SK-N-MC (cell line): ENCODE measurements at regions not wholly inside any gene's neighbourhood (a gene's known extent, or its start where the extent isn't known, plus 50 kb on each side); places are given as distances from the start of the nearest gene placed in this dataset.

ENCODE experiments used
- DNase-seq: peaks from one replicate; pipeline ENCODE4 v3.0.0-alpha.2; 2011; ENCODE audit warnings: low read depth, low spot score
- H3K27ac ChIP-seq: fragments of 200-600 bp; sonication (generic); 2 replicates; pipeline ENCODE4 v1.5.1; 2016; ENCODE audit warnings: mixed run types
- H3K36me3 ChIP-seq: fragments of 200-600 bp; sonication (generic); 2 replicates; pipeline ENCODE4 v1.6.1; 2017; ENCODE audit warnings: antibody characterized with exemption, low read length, mixed read lengths; ENCODE audit not compliant: insufficient read depth
- H3K4me3 ChIP-seq: fragments of 200-600 bp; sonication (generic); 2 replicates; pipeline ENCODE4 v1.5.1; 2016
- H3K9ac ChIP-seq: fragments of 200-600 bp; sonication (generic); 2 replicates; pipeline ENCODE4 v1.8.0; 2017; ENCODE audit warnings: mixed run types, mixed read lengths; ENCODE audit not compliant: insufficient read length
- H3K9me3 ChIP-seq: fragments of 200-600 bp; sonication (generic); 2 replicates; pipeline ENCODE4 v1.6.1; 2017; ENCODE audit warnings: low read depth, mild to moderate bottlenecking, antibody characterized with exemption, low read length, moderate library complexity, mixed read lengths
- EZH2 ChIP-seq: fragments of 200-600 bp; sonication (generic); IDR thresholded peaks from one replicate; pipeline ENCODE4 v1.6.1; 2017; ENCODE audit warnings: antibody characterized with exemption
- FOXP2 ChIP-seq: optimal IDR thresholded peaks from 2 replicates; pipeline ENCODE3; 2011; ENCODE audit warnings: mild to moderate bottlenecking, moderate library complexity; ENCODE audit not compliant: insufficient read depth; ENCODE audit errors: extremely low read length, control extremely low read depth
- POLR2AphosphoS5 ChIP-seq: IDR thresholded peaks from 2 replicates; pipeline ENCODE4 v1.6.1; 2012; ENCODE audit warnings: mild to moderate bottlenecking, low read depth, low read length, borderline replicate concordance

- Histone ChIP-seq H3K36me3 (no peaks in the 10 kb centered on the region), H3K27ac (no peak overlapping the region), H3K9ac (no peak overlapping the region), H3K9me3 (no peaks in the 10 kb centered on the region), H3K4me3 (no peak overlapping the region)
- no peak for TF ChIP-seq EZH2
- no peak for TF ChIP-seq FOXP2
- no peak for TF ChIP-seq POLR2AphosphoS5
- DNase-seq = no peak
These were observed 369.8 kb upstream of the LCORL start for GRCh38 chr4:18391354-18391728.

GRCh38 chr4:18390655-18391353, 369.2 kb upstream of the LCORL start:
- Histone ChIP-seq H3K36me3 (no peaks in the 10 kb centered on the region), H3K9ac (no peak overlapping the region), H3K27ac (no peak overlapping the region), H3K4me3 (no peak overlapping the region), H3K9me3 (no peaks in the 10 kb centered on the region)
- no peak for DNase-seq
- TF ChIP-seq EZH2 (no peak), POLR2AphosphoS5 (no peak), FOXP2 (no peak)

- no peak overlapping the region for H3K9ac ChIP-seq
- H3K4me3 ChIP-seq = no peak overlapping the region
- TF ChIP-seq POLR2AphosphoS5 = no peak
- TF ChIP-seq EZH2 = no peak
- TF ChIP-seq FOXP2 = no peak
- H3K27ac ChIP-seq = no peak overlapping the region
- no peak for DNase-seq
- no peaks in the 10 kb centered on the region for H3K9me3 ChIP-seq
- H3K36me3 ChIP-seq = no peaks in the 10 kb centered on the region
These were observed 367.6 kb upstream of the LCORL start for GRCh38 chr4:18389115-18389514.

- H3K36me3 ChIP-seq = no peaks in the 10 kb centered on the region
- H3K9me3 ChIP-seq = no peaks in the 10 kb centered on the region
- H3K4me3 ChIP-seq = no peak overlapping the region
- TF ChIP-seq EZH2 = no peak
- TF ChIP-seq FOXP2 = no peak
- no peak overlapping the region for H3K9ac ChIP-seq
- no peak overlapping the region for H3K27ac ChIP-seq
- no peak for DNase-seq
These were observed 366.5 kb upstream of the LCORL start for GRCh38 chr4:18388039-18388438.

- DNase-seq = no peak
- Histone ChIP-seq H3K9me3 (no peaks in the 10 kb centered on the region), H3K9ac (no peak overlapping the region), H3K4me3 (no peak overlapping the region), H3K36me3 (no peaks in the 10 kb centered on the region), H3K27ac (no peak overlapping the region)
- TF ChIP-seq POLR2AphosphoS5 = no peak
- no peak for TF ChIP-seq FOXP2
- no peak for TF ChIP-seq EZH2
These were observed 359.6 kb upstream of the LCORL start for GRCh38 chr4:18381186-18381585.

GRCh38 chr4:18369561-18369960, 348.0 kb upstream of the LCORL start:
- Histone ChIP-seq H3K4me3 (no peak overlapping the region), H3K27ac (no peak overlapping the region), H3K36me3 (no peaks in the 10 kb centered on the region), H3K9me3 (no peaks in the 10 kb centered on the region), H3K9ac (no peak overlapping the region)
- TF ChIP-seq EZH2 (no peak), POLR2AphosphoS5 (no peak), FOXP2 (no peak)
- DNase-seq = no peak

- no peak overlapping the region for H3K27ac ChIP-seq
- no peaks in the 10 kb centered on the region for H3K9me3 ChIP-seq
- H3K36me3 ChIP-seq = no peaks in the 10 kb centered on the region
- no peak overlapping the region for H3K9ac ChIP-seq
- DNase-seq = no peak
- no peak overlapping the region for H3K4me3 ChIP-seq
- no peak for TF ChIP-seq FOXP2
- no peak for TF ChIP-seq EZH2
- TF ChIP-seq POLR2AphosphoS5 = no peak
These were observed 345.3 kb upstream of the LCORL start for GRCh38 chr4:18366892-18367291.

- H3K36me3 ChIP-seq = no peaks in the 10 kb centered on the region
- no peak for DNase-seq
- no peaks in the 10 kb centered on the region for H3K9me3 ChIP-seq
- H3K27ac ChIP-seq = no peak overlapping the region
- no peak overlapping the region for H3K9ac ChIP-seq
- TF ChIP-seq FOXP2 (no peak), EZH2 (no peak), POLR2AphosphoS5 (no peak)
- H3K4me3 ChIP-seq = no peak overlapping the region
These were observed 344.6 kb upstream of the LCORL start for GRCh38 chr4:18366136-18366535.

GRCh38 chr4:18343581-18343980, 322.0 kb upstream of the LCORL start:
- TF ChIP-seq POLR2AphosphoS5 (no peak), EZH2 (no peak)
- no peaks in the 10 kb centered on the region for H3K9me3 ChIP-seq
- H3K4me3 ChIP-seq = no peak overlapping the region
- H3K9ac ChIP-seq = no peak overlapping the region
- no peak overlapping the region for H3K27ac ChIP-seq
- H3K36me3 ChIP-seq = no peaks in the 10 kb centered on the region
- DNase-seq = no peak
